ENCODE measurements at regions not wholly inside any gene's neighbourhood (a gene's known extent, or its start where the extent isn't known, plus 50 kb on each side); places are given as distances from the start of the nearest gene placed in this dataset.

GRCh38 chr11:127217452-127218274, 217.1 kb upstream of the KIRREL3 start:
- H3K9me3 Mint-ChIP-seq = no peaks in the 10 kb centered on the region
- H3K4me1 Mint-ChIP-seq = no peaks in the 10 kb centered on the region
- no peak for TF ChIP-seq JUNB (IDR thresholded peaks at IDR 0.05; ENCODE audit: unreplicated experiment)
- TF ChIP-seq EZH2phosphoT487 (IDR thresholded peaks at IDR 0.05; ENCODE audit: unreplicated experiment) = no peak
- TF ChIP-seq CTCF (conservative IDR thresholded peaks at IDR 0.05; ENCODE audit: low read depth in 2 of 2) = no peak
- no peak for TF ChIP-seq POLR2AphosphoS5 (IDR thresholded peaks at IDR 0.05; ENCODE audit: low read depth)
- no peak for TF ChIP-seq ZNF114 (CRISPR knock-in tag; IDR thresholded peaks at IDR 0.05)
- TF ChIP-seq EZH2 (IDR thresholded peaks at IDR 0.05; ENCODE audit: low read depth, unreplicated experiment) = no peak
- TF ChIP-seq, protein P1, sequence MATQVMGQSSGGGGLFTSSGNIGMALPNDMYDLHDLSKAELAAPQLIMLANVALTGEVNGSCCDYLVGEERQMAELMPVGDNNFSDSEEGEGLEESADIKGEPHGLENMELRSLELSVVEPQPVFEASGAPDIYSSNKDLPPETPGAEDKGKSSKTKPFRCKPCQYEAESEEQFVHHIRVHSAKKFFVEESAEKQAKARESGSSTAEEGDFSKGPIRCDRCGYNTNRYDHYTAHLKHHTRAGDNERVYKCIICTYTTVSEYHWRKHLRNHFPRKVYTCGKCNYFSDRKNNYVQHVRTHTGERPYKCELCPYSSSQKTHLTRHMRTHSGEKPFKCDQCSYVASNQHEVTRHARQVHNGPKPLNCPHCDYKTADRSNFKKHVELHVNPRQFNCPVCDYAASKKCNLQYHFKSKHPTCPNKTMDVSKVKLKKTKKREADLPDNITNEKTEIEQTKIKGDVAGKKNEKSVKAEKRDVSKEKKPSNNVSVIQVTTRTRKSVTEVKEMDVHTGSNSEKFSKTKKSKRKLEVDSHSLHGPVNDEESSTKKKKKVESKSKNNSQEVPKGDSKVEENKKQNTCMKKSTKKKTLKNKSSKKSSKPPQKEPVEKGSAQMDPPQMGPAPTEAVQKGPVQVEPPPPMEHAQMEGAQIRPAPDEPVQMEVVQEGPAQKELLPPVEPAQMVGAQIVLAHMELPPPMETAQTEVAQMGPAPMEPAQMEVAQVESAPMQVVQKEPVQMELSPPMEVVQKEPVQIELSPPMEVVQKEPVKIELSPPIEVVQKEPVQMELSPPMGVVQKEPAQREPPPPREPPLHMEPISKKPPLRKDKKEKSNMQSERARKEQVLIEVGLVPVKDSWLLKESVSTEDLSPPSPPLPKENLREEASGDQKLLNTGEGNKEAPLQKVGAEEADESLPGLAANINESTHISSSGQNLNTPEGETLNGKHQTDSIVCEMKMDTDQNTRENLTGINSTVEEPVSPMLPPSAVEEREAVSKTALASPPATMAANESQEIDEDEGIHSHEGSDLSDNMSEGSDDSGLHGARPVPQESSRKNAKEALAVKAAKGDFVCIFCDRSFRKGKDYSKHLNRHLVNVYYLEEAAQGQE (IDR thresholded peaks at IDR 0.05; ENCODE audit: unreplicated experiment) = no peak
- no peak for TF ChIP-seq NANOG (IDR thresholded peaks at IDR 0.05; ENCODE audit: borderline replicate concordance)
- no peak for TF ChIP-seq CREB1 (CRISPR knock-in tag; IDR thresholded peaks at IDR 0.05; ENCODE audit: low read depth)
- TF ChIP-seq ZNF331 (CRISPR knock-in tag; IDR thresholded peaks at IDR 0.05; ENCODE audit: low read depth) = no peak
- TF ChIP-seq, protein P2, sequence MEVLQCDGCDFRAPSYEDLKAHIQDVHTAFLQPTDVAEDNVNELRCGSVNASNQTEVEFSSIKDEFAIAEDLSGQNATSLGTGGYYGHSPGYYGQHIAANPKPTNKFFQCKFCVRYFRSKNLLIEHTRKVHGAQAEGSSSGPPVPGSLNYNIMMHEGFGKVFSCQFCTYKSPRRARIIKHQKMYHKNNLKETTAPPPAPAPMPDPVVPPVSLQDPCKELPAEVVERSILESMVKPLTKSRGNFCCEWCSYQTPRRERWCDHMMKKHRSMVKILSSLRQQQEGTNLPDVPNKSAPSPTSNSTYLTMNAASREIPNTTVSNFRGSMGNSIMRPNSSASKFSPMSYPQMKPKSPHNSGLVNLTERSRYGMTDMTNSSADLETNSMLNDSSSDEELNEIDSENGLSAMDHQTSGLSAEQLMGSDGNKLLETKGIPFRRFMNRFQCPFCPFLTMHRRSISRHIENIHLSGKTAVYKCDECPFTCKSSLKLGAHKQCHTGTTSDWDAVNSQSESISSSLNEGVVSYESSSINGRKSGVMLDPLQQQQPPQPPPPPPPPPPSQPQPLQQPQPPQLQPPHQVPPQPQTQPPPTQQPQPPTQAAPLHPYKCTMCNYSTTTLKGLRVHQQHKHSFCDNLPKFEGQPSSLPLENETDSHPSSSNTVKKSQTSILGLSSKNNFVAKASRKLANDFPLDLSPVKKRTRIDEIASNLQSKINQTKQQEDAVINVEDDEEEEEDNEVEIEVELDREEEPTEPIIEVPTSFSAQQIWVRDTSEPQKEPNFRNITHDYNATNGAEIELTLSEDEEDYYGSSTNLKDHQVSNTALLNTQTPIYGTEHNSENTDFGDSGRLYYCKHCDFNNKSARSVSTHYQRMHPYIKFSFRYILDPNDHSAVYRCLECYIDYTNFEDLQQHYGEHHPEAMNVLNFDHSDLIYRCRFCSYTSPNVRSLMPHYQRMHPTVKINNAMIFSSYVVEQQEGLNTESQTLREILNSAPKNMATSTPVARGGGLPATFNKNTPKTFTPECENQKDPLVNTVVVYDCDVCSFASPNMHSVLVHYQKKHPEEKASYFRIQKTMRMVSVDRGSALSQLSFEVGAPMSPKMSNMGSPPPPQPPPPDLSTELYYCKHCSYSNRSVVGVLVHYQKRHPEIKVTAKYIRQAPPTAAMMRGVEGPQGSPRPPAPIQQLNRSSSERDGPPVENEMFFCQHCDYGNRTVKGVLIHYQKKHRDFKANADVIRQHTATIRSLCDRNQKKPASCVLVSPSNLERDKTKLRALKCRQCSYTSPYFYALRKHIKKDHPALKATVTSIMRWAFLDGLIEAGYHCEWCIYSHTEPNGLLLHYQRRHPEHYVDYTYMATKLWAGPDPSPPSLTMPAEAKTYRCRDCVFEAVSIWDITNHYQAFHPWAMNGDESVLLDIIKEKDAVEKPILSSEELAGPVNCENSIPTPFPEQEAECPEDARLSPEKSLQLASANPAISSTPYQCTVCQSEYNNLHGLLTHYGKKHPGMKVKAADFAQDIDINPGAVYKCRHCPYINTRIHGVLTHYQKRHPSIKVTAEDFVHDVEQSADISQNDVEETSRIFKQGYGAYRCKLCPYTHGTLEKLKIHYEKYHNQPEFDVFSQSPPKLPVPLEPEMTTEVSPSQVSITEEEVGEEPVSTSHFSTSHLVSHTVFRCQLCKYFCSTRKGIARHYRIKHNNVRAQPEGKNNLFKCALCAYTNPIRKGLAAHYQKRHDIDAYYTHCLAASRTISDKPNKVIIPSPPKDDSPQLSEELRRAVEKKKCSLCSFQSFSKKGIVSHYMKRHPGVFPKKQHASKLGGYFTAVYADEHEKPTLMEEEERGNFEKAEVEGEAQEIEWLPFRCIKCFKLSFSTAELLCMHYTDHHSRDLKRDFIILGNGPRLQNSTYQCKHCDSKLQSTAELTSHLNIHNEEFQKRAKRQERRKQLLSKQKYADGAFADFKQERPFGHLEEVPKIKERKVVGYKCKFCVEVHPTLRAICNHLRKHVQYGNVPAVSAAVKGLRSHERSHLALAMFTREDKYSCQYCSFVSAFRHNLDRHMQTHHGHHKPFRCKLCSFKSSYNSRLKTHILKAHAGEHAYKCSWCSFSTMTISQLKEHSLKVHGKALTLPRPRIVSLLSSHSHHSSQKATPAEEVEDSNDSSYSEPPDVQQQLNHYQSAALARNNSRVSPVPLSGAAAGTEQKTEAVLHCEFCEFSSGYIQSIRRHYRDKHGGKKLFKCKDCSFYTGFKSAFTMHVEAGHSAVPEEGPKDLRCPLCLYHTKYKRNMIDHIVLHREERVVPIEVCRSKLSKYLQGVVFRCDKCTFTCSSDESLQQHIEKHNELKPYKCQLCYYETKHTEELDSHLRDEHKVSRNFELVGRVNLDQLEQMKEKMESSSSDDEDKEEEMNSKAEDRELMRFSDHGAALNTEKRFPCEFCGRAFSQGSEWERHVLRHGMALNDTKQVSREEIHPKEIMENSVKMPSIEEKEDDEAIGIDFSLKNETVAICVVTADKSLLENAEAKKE (CRISPR knock-in tag; IDR thresholded peaks at IDR 0.05) = no peak
- no peak for TF ChIP-seq ETS1 (IDR thresholded peaks at IDR 0.05)
- TF ChIP-seq STAT1 (IDR thresholded peaks at IDR 0.05; ENCODE audit: unreplicated experiment) = no peak
- H3K4me3 Mint-ChIP-seq = no peak overlapping the region
- Histone ChIP-seq H3K4me2 (no peak overlapping the region), H2AFZ (no peak overlapping the region), H4K20me1 (replicated peaks; ENCODE audit: insufficient read depth) (no peaks in the 10 kb centered on the region), H3K79me2 (replicated peaks; ENCODE audit: insufficient read depth) (no peaks in the 10 kb centered on the region), H3K9me2 (ENCODE audit: insufficient read depth) (no peaks in the 10 kb centered on the region), H3K4me3 (no peak overlapping the region), H3K36me3 (ENCODE audit: insufficient read depth) (no peaks in the 10 kb centered on the region), H3K4me1 (ENCODE audit: insufficient read depth) (no peaks in the 10 kb centered on the region), H3K27me3 (ENCODE audit: insufficient read depth) (no peaks in the 10 kb centered on the region), H3K27ac (ENCODE audit: low read depth) (no peak overlapping the region), H3F3A (replicated peaks; ENCODE audit: low read depth) (no peaks in the 10 kb centered on the region)
- ATAC-seq = no peak
- H3K27ac Mint-ChIP-seq = no peak overlapping the region
- H3K36me3 Mint-ChIP-seq (ENCODE audit: low read depth) = no peaks in the 10 kb centered on the region
- no peak for DNase-seq (ENCODE audit: low spot score)
- H3K27me3 Mint-ChIP-seq (ENCODE audit: insufficient read depth, low read depth, poor library complexity) = peaks cover 2% of the 10 kb centered on the region

Data from GM23338 (cell line).